A549 (cell line): ENCODE measurements at regions not wholly inside any gene's neighbourhood (a gene's known extent, or its start where the extent isn't known, plus 50 kb on each side); places are given as distances from the start of the nearest gene placed in this dataset.

Experiments used
- ATAC-seq, 2 experiments: fragments of 200-7000 bp in 1 of 2; fragments of >200 bp in 1 of 2; cut with Nextera tagmentation in 1 of 2; cut with Tn5 transposase in 1 of 2; 3 replicates each; pipeline versions ENCODE4 v1.8.0 to v1.9.1; 2018 to 2020; ENCODE audit warnings: mild to moderate bottlenecking in 1 of 2, moderate library complexity in 1 of 2
- CTCF ChIA-PET: fragments of 300-600 bp; sonication (Branson Sonifier 250); formaldehyde crosslinking; extraction: SDS; loops from one replicate; lab custom pipeline; 2021; ENCODE audit warnings: antibody characterized with exemption, inconsistent platforms; lab: Yijun Ruan, JAX
- POLR2A ChIA-PET: fragments of 350-600 bp; formaldehyde crosslinking; extraction: SDS; loops from one replicate; lab custom pipeline; 2021; ENCODE audit warnings: antibody characterized with exemption, inconsistent platforms; lab: Yijun Ruan, JAX
- DNase-seq, 2 experiments: peaks; one replicate each; pipeline versions ENCODE4 v3.0.0 to v3.0.0-alpha.2; 2011 to 2016; ENCODE audit warnings: low read depth in 1 of 2, low spot score in 1 of 2
- FAIRE-seq: peaks from 2 replicates; lab custom pipeline; 2011; peaks lifted over from hg19 to GRCh38; lab: Jason Lieb, UNC
- H3K27ac ChIP-seq, 2 experiments: fragments of >200 bp; sonication (Bioruptor Twin); formaldehyde crosslinking; 3 replicates each; pipeline ENCODE4 v1.5.1; 2016 to 2017
- H3K4me1 ChIP-seq: fragments of >200 bp; sonication (Bioruptor Twin); formaldehyde crosslinking; 3 replicates; pipeline ENCODE4 v1.6.1; 2016
- H3K4me2 ChIP-seq: fragments of >200 bp; sonication (Bioruptor Twin); formaldehyde crosslinking; 3 replicates; pipeline ENCODE4 v1.6.1; 2016
- H3K4me3 ChIP-seq: fragments of >200 bp; sonication (Bioruptor Twin); formaldehyde crosslinking; 3 replicates; pipeline ENCODE4 v1.5.1; 2016
- H3K9me3 ChIP-seq: fragments of >200 bp; sonication (Bioruptor Twin); formaldehyde crosslinking; 3 replicates; pipeline ENCODE4 v1.6.1; 2016
- BHLHE40 ChIP-seq: IDR thresholded peaks from 2 replicates; pipeline ENCODE4 v1.6.1; 2012; ENCODE audit warnings: low read depth, low read length, inconsistent platforms
- CBX2 ChIP-seq: fragments of 200-600 bp; sonication (generic); IDR thresholded peaks from 2 replicates; pipeline ENCODE4 v1.6.1; 2016; ENCODE audit warnings: low read depth, mild to moderate bottlenecking, borderline replicate concordance
- CBX8 ChIP-seq: fragments of 200-600 bp; sonication (generic); IDR thresholded peaks from 2 replicates; pipeline ENCODE4 v1.6.1; 2016
- CEBPB ChIP-seq, 2 experiments: fragments of >200 bp in 1 of 2; sonication (Bioruptor Twin) in 1 of 2; formaldehyde crosslinking in 1 of 2; IDR thresholded peaks; 2 replicates each; pipeline ENCODE4 v1.6.1; 2012 to 2016
- CHD2 ChIP-seq: fragments of 150-350 bp; IDR thresholded peaks from 2 replicates; pipeline ENCODE4 v1.6.1; 2014; ENCODE audit warnings: low read length; ENCODE audit not compliant: partially characterized antibody
- CHD4 ChIP-seq: fragments of 200-600 bp; sonication (generic); IDR thresholded peaks from 2 replicates; pipeline ENCODE4 v1.6.1; 2016; ENCODE audit warnings: antibody characterized with exemption, mild to moderate bottlenecking, borderline replicate concordance
- EHF ChIP-seq: fragments of 250-450 bp; sonication (Bioruptor Pico); IDR thresholded peaks from 2 replicates; pipeline ENCODE4 v1.5.0; 2020; ENCODE audit warnings: mild to moderate bottlenecking
- EP300 ChIP-seq, 2 experiments: fragments of >200 bp; sonication (Bioruptor Twin); formaldehyde crosslinking; IDR thresholded peaks; 2 replicates in 1 of 2; 3 replicates in 1 of 2; pipeline ENCODE4 v1.6.1; 2016 to 2017
- ESRRA ChIP-seq: fragments of 150-350 bp; IDR thresholded peaks from 2 replicates; pipeline ENCODE4 v1.6.1; 2014; ENCODE audit warnings: mild to moderate bottlenecking, low read length, borderline replicate concordance
- FOXS1 ChIP-seq: fragments of 250-450 bp; sonication (Bioruptor Pico); IDR thresholded peaks from 2 replicates; pipeline ENCODE4 v1.5.0; 2020; ENCODE audit warnings: mild to moderate bottlenecking, moderate library complexity
- HOXA7 ChIP-seq: fragments of 250-450 bp; sonication (Bioruptor Pico); IDR thresholded peaks from 2 replicates; pipeline ENCODE4 v1.5.0; 2020; ENCODE audit warnings: mild to moderate bottlenecking, moderate library complexity
- HOXB5 ChIP-seq: fragments of 250-450 bp; sonication (Bioruptor Pico); IDR thresholded peaks from 2 replicates; pipeline ENCODE4 v1.5.0; 2020; ENCODE audit warnings: mild to moderate bottlenecking, moderate library complexity
- JUN ChIP-seq, 2 experiments: fragments of >200 bp; sonication (Bioruptor Twin); formaldehyde crosslinking; IDR thresholded peaks; 2 replicates in 1 of 2; 3 replicates in 1 of 2; pipeline ENCODE4 v1.6.1; 2016 to 2017
- JUNB ChIP-seq: fragments of >200 bp; sonication (Bioruptor Twin); formaldehyde crosslinking; IDR thresholded peaks from 2 replicates; pipeline ENCODE4 v1.6.1; 2016
- KDM1A ChIP-seq: fragments of 200-600 bp; sonication (generic); IDR thresholded peaks from 2 replicates; pipeline ENCODE4 v1.6.1; 2016; ENCODE audit warnings: low read depth, mild to moderate bottlenecking
- KDM5A ChIP-seq: fragments of 200-600 bp; sonication (generic); IDR thresholded peaks from 2 replicates; pipeline ENCODE4 v1.6.1; 2016; ENCODE audit warnings: antibody characterized with exemption, mild to moderate bottlenecking
- MAX ChIP-seq: IDR thresholded peaks from 2 replicates; pipeline ENCODE4 v1.6.1; 2012
- MYC ChIP-seq: IDR thresholded peaks from 2 replicates; pipeline ENCODE4 v1.6.1; 2012; ENCODE audit warnings: mild to moderate bottlenecking, inconsistent platforms, low read length, improper control_type of control experiment, borderline replicate concordance
- NFE2L2 ChIP-seq: fragments of 150-350 bp; conservative IDR thresholded peaks from 2 replicates; pipeline ENCODE4 v1.6.1; 2014; ENCODE audit warnings: low read length
- PBX3 ChIP-seq: IDR thresholded peaks from 2 replicates; pipeline ENCODE4 v1.6.1; 2012
- RARB ChIP-seq: fragments of 250-450 bp; sonication (Bioruptor Pico); IDR thresholded peaks from 2 replicates; pipeline ENCODE4 v1.8.0; 2021; ENCODE audit warnings: mild to moderate bottlenecking, moderate library complexity
- RNF2 ChIP-seq: fragments of 200-600 bp; sonication (generic); IDR thresholded peaks from 2 replicates; pipeline ENCODE4 v1.6.1; 2016; ENCODE audit warnings: low read depth, mild to moderate bottlenecking, antibody characterized with exemption, moderate library complexity, borderline replicate concordance
- TFCP2L1 ChIP-seq: fragments of 250-450 bp; sonication (Bioruptor Pico); IDR thresholded peaks from 2 replicates; pipeline ENCODE4 v1.5.0; 2021; ENCODE audit warnings: mild to moderate bottlenecking
- ZC3H11A ChIP-seq: fragments of 450-650 bp; IDR thresholded peaks from 2 replicates; pipeline ENCODE4 v1.6.1; 2014; ENCODE audit warnings: antibody characterized with exemption, mild to moderate bottlenecking
- ZSCAN20 ChIP-seq: fragments of 250-450 bp; sonication (Bioruptor Pico); IDR thresholded peaks from 2 replicates; pipeline ENCODE4 v1.8.0; 2022; ENCODE audit warnings: mild to moderate bottlenecking, moderate library complexity
- WGBS: methylation state at CpG from one replicate; pipeline ENCODE4 v1.1.6; 2017; ENCODE audit errors: missing lambda C conversion rate; 5-methylcytosine and 5-hydroxymethylcytosine counted together
- TF ChIP-seq, protein P1 (sequence below): fragments of 200-600 bp; sonication (generic); IDR thresholded peaks from 2 replicates; pipeline ENCODE4 v1.6.1; 2016; ENCODE audit warnings: antibody characterized with exemption, mild to moderate bottlenecking, moderate library complexity
- TF ChIP-seq, protein P2 (sequence below): fragments of >200 bp; sonication (Bioruptor Twin); formaldehyde crosslinking; IDR thresholded peaks from 2 replicates; pipeline ENCODE4 v1.6.1; 2016

- H3K4me1 ChIP-seq: no peaks in the 10 kb centered on the region
- DNase-seq (no peak), FAIRE-seq (no peak), ATAC-seq (no peak)
- TF ChIP-seq JUNB (no peak), BHLHE40 (no peak), PBX3 (no peak), NFE2L2 (no peak), MYC (no peak), ZSCAN20 (CRISPR knock-in tag) (no peak), KDM1A (no peak), CEBPB (IDR thresholded peaks at IDR 0.05) (no peak), RNF2 (no peak), HOXB5 (CRISPR knock-in tag) (no peak), RARB (CRISPR knock-in tag) (no peak), TFCP2L1 (CRISPR knock-in tag) (no peak), CBX2 (no peak), ZC3H11A (no peak), KDM5A (no peak), HOXA7 (CRISPR knock-in tag) (no peak), MAX (no peak)
- TF ChIP-seq, protein P1, sequence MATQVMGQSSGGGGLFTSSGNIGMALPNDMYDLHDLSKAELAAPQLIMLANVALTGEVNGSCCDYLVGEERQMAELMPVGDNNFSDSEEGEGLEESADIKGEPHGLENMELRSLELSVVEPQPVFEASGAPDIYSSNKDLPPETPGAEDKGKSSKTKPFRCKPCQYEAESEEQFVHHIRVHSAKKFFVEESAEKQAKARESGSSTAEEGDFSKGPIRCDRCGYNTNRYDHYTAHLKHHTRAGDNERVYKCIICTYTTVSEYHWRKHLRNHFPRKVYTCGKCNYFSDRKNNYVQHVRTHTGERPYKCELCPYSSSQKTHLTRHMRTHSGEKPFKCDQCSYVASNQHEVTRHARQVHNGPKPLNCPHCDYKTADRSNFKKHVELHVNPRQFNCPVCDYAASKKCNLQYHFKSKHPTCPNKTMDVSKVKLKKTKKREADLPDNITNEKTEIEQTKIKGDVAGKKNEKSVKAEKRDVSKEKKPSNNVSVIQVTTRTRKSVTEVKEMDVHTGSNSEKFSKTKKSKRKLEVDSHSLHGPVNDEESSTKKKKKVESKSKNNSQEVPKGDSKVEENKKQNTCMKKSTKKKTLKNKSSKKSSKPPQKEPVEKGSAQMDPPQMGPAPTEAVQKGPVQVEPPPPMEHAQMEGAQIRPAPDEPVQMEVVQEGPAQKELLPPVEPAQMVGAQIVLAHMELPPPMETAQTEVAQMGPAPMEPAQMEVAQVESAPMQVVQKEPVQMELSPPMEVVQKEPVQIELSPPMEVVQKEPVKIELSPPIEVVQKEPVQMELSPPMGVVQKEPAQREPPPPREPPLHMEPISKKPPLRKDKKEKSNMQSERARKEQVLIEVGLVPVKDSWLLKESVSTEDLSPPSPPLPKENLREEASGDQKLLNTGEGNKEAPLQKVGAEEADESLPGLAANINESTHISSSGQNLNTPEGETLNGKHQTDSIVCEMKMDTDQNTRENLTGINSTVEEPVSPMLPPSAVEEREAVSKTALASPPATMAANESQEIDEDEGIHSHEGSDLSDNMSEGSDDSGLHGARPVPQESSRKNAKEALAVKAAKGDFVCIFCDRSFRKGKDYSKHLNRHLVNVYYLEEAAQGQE: no peak
- TF ChIP-seq, protein P2, sequence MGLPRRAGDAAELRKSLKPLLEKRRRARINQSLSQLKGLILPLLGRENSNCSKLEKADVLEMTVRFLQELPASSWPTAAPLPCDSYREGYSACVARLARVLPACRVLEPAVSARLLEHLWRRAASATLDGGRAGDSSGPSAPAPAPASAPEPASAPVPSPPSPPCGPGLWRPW: no peak
- CTCF ChIA-PET: no interaction called here
- 59% methylated on average over 3 of the region's 3 CpGs for WGBS
- no peaks in the 10 kb centered on the region for H3K9me3 ChIP-seq
- no peak overlapping the region for H3K27ac ChIP-seq
- no peak overlapping the region for H3K4me2 ChIP-seq
- POLR2A ChIA-PET: no interaction called here
- no peak overlapping the region for H3K4me3 ChIP-seq
These were observed 188.7 kb upstream of the RAD23B start for GRCh38 chr9:107094370-107094769.

- Histone ChIP-seq H3K4me1 (no peaks in the 10 kb centered on the region), H3K9me3 (no peaks in the 10 kb centered on the region), H3K27ac (no peak overlapping the region), H3K4me3 (no peak overlapping the region), H3K4me2 (no peak overlapping the region)
- DNase-seq: no peak
- TF ChIP-seq FOXS1 (CRISPR knock-in tag): no peak
- no peak for TF ChIP-seq JUN (IDR thresholded peaks at IDR 0.05)
- TF ChIP-seq CHD2: no peak
- no peak for TF ChIP-seq KDM1A
- TF ChIP-seq EHF (CRISPR knock-in tag): no peak
- TF ChIP-seq CBX8: no peak
- TF ChIP-seq ESRRA: no peak
- no peak for TF ChIP-seq EP300 (IDR thresholded peaks at IDR 0.05)
- TF ChIP-seq CHD4: no peak
- no peak for ATAC-seq
- CTCF ChIA-PET: no interaction called here
- POLR2A ChIA-PET: no interaction called here
- WGBS: 65% methylated on average over 7 of the region's 7 CpGs
- FAIRE-seq: no peak
These were observed 182.5 kb upstream of the RAD23B start for GRCh38 chr9:107100591-107100990.
